ENCODE measurements at regions not wholly inside any gene's neighbourhood (a gene's known extent, or its start where the extent isn't known, plus 50 kb on each side); places are given as distances from the start of the nearest gene placed in this dataset.

DNA sequence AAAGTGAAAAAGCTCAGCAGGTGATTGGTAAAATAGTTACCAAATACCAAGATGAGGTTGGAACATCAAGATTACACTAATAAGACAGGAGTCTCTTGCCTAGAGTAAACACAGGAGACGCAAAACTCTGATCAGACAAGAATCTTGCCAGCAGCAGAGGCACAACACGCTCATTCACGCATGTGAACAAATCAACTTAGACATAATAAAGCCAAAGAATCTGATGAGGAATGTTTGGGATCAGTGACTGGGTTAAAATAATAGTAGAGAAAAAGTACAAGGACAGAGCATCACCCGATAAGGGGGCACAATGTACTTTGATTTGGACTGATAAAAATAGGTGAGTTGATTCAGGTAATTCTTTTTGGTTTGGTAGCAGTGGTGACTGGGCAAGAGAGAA lies 159.5 kb upstream of the GRIP1 start:
- TF ChIP-seq CREB1 (CRISPR knock-in tag; IDR thresholded peaks at IDR 0.05; ENCODE audit: low read depth) (no peak), EZH2phosphoT487 (IDR thresholded peaks at IDR 0.05; ENCODE audit: unreplicated experiment) (no peak)
- TF ChIP-seq, protein P1, sequence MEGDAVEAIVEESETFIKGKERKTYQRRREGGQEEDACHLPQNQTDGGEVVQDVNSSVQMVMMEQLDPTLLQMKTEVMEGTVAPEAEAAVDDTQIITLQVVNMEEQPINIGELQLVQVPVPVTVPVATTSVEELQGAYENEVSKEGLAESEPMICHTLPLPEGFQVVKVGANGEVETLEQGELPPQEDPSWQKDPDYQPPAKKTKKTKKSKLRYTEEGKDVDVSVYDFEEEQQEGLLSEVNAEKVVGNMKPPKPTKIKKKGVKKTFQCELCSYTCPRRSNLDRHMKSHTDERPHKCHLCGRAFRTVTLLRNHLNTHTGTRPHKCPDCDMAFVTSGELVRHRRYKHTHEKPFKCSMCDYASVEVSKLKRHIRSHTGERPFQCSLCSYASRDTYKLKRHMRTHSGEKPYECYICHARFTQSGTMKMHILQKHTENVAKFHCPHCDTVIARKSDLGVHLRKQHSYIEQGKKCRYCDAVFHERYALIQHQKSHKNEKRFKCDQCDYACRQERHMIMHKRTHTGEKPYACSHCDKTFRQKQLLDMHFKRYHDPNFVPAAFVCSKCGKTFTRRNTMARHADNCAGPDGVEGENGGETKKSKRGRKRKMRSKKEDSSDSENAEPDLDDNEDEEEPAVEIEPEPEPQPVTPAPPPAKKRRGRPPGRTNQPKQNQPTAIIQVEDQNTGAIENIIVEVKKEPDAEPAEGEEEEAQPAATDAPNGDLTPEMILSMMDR (conservative IDR thresholded peaks at IDR 0.05; ENCODE audit: low read depth in 2 of 2) = no peak
